GM23338 (cell line): ENCODE measurements at regions not wholly inside any gene's neighbourhood (a gene's known extent, or its start where the extent isn't known, plus 50 kb on each side); places are given as distances from the start of the nearest gene placed in this dataset.

Source experiments
- ATAC-seq: fragments of 200-7000 bp; cut with Tn5 transposase; 3 replicates; pipeline ENCODE4 v1.9.1; 2020
- DNase-seq: peaks from one replicate; pipeline ENCODE4 v3.0.0-alpha.2; 2015; ENCODE audit warnings: low spot score
- H2AFZ ChIP-seq: fragments of 200-600 bp; sonication (generic); 2 replicates; pipeline ENCODE4 v1.8.0; 2016; ENCODE audit warnings: antibody characterized with exemption, mild to moderate bottlenecking, moderate library complexity
- H3F3A ChIP-seq: fragments of 200-600 bp; sonication (generic); replicated peaks from 2 replicates; pipeline ENCODE4 v1.8.0; 2017; ENCODE audit warnings: antibody characterized with exemption, mixed run types, low read depth
- H3K27ac ChIP-seq: fragments of 200-600 bp; sonication (generic); 2 replicates; pipeline ENCODE4 v1.6.1; 2016; ENCODE audit warnings: low read depth
- H3K27me3 ChIP-seq: fragments of 200-600 bp; sonication (generic); 2 replicates; pipeline ENCODE4 v1.8.0; 2016; ENCODE audit warnings: mild to moderate bottlenecking, mixed run types, moderate library complexity; ENCODE audit not compliant: insufficient read depth
- H3K36me3 ChIP-seq: fragments of 200-600 bp; sonication (generic); 2 replicates; pipeline ENCODE4 v1.8.0; 2016; ENCODE audit warnings: mild to moderate bottlenecking; ENCODE audit not compliant: insufficient read depth
- H3K4me1 ChIP-seq: fragments of 200-600 bp; sonication (generic); 2 replicates; pipeline ENCODE4 v1.8.0; 2016; ENCODE audit warnings: mild to moderate bottlenecking, moderate library complexity; ENCODE audit not compliant: insufficient read depth
- H3K4me2 ChIP-seq: fragments of 200-600 bp; sonication (generic); 2 replicates; pipeline ENCODE4 v1.7.1; 2017; ENCODE audit warnings: mixed run types
- H3K4me3 ChIP-seq: fragments of 200-600 bp; sonication (generic); 2 replicates; pipeline ENCODE4 v1.6.1; 2016; ENCODE audit warnings: mixed run types
- H3K79me2 ChIP-seq: fragments of 200-600 bp; sonication (generic); replicated peaks from 2 replicates; pipeline ENCODE4 v1.8.0; 2017; ENCODE audit warnings: mild to moderate bottlenecking; ENCODE audit not compliant: insufficient read depth
- H3K9me2 ChIP-seq: fragments of 200-600 bp; sonication (generic); 2 replicates; pipeline ENCODE4 v1.8.0; 2017; ENCODE audit not compliant: insufficient read depth
- H4K20me1 ChIP-seq: fragments of 200-600 bp; sonication (generic); replicated peaks from 2 replicates; pipeline ENCODE4 v1.8.0; 2017; ENCODE audit warnings: mild to moderate bottlenecking; ENCODE audit not compliant: insufficient read depth
- H3K27ac Mint-ChIP-seq: 2 replicates; pipeline ENCODE4 v1.8.0; 2020; ENCODE audit warnings: inconsistent platforms, mild to moderate bottlenecking, moderate library complexity, mixed read lengths
- H3K27me3 Mint-ChIP-seq: 3 replicates; pipeline ENCODE4 v1.8.0; 2022; ENCODE audit warnings: low read depth, mild to moderate bottlenecking, moderate library complexity, mixed read lengths, inconsistent platforms; ENCODE audit not compliant: insufficient read depth, poor library complexity
- H3K36me3 Mint-ChIP-seq: 3 replicates; pipeline ENCODE4 v1.8.0; 2021; ENCODE audit warnings: low read depth, mild to moderate bottlenecking, inconsistent platforms, moderate library complexity, mixed read lengths
- H3K4me1 Mint-ChIP-seq: 3 replicates; pipeline ENCODE4 v1.8.0; 2020; ENCODE audit warnings: mild to moderate bottlenecking, inconsistent platforms, mixed read lengths
- H3K4me3 Mint-ChIP-seq: 3 replicates; pipeline ENCODE4 v1.8.0; 2021; ENCODE audit warnings: moderate library complexity, mild to moderate bottlenecking, inconsistent platforms, mixed read lengths
- H3K9me3 Mint-ChIP-seq: 3 replicates; pipeline ENCODE4 v1.8.0; 2020; ENCODE audit warnings: moderate library complexity, mild to moderate bottlenecking, inconsistent platforms, mixed read lengths
- EZH2 ChIP-seq: fragments of 200-600 bp; sonication (generic); IDR thresholded peaks from one replicate; pipeline ENCODE4 v1.8.0; 2017; ENCODE audit warnings: antibody characterized with exemption, mild to moderate bottlenecking, low read depth; ENCODE audit not compliant: unreplicated experiment
- JUNB ChIP-seq: IDR thresholded peaks from one replicate; pipeline ENCODE4 v1.6.1; 2016; ENCODE audit warnings: antibody characterized with exemption; ENCODE audit not compliant: unreplicated experiment
- POLR2AphosphoS5 ChIP-seq: IDR thresholded peaks from 2 replicates; pipeline ENCODE4 v1.6.1; 2016; ENCODE audit warnings: antibody characterized with exemption, low read depth
- STAT1 ChIP-seq: IDR thresholded peaks from one replicate; pipeline ENCODE4 v1.6.1; 2016; ENCODE audit warnings: antibody characterized with exemption; ENCODE audit not compliant: unreplicated experiment
- ZNF114 ChIP-seq: fragments of 250-450 bp; sonication (Bioruptor Pico); IDR thresholded peaks from 2 replicates; pipeline ENCODE4 v1.5.0; 2020; ENCODE audit warnings: mild to moderate bottlenecking, moderate library complexity
- ZNF331 ChIP-seq: fragments of 250-450 bp; sonication (Bioruptor Pico); IDR thresholded peaks from 2 replicates; pipeline ENCODE4 v1.5.0; 2020; ENCODE audit warnings: low read depth, mild to moderate bottlenecking, moderate library complexity
- TF ChIP-seq, protein P1 (sequence below): IDR thresholded peaks from 2 replicates; pipeline ENCODE4 v1.6.1; 2016; ENCODE audit warnings: antibody characterized with exemption
- TF ChIP-seq, protein P2 (sequence below): fragments of 250-450 bp; sonication (Bioruptor Pico); IDR thresholded peaks from 2 replicates; pipeline ENCODE4 v1.5.0; 2020; ENCODE audit warnings: mild to moderate bottlenecking, moderate library complexity
- TF ChIP-seq, protein P3 (sequence below), 2 experiments: fragments of 200-600 bp in 1 of 2; sonication (generic) in 1 of 2; conservative IDR thresholded peaks; 2 replicates each; pipeline versions ENCODE4 v1.5.1 to v1.6.1; 2016 to 2017; ENCODE audit warnings: antibody characterized with exemption in 2 of 2, low read depth in 2 of 2, mild to moderate bottlenecking in 2 of 2, moderate library complexity in 1 of 2

DNA sequence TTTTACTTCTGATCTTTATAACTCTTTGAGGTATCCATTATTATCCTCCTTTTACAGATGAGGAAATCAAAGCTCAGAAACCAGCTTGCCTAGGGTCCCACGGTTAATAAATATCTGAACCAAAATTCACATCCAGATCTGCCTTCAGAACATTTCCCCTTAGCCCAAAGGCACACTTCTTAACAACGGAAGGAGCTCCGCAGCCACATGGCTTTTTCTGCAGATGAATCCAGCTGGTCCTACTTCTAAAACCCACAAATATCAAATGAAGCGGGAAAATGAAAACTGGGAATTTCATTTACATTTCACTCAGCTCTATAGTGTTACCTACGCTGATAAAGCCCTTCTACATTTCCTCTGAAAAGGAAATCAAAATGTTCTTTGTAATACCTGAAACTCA, 357.0 kb upstream of the ID2 start (continued):
- TF ChIP-seq, protein P1, sequence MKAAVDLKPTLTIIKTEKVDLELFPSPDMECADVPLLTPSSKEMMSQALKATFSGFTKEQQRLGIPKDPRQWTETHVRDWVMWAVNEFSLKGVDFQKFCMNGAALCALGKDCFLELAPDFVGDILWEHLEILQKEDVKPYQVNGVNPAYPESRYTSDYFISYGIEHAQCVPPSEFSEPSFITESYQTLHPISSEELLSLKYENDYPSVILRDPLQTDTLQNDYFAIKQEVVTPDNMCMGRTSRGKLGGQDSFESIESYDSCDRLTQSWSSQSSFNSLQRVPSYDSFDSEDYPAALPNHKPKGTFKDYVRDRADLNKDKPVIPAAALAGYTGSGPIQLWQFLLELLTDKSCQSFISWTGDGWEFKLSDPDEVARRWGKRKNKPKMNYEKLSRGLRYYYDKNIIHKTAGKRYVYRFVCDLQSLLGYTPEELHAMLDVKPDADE = no peak
- no peak for TF ChIP-seq POLR2AphosphoS5
- TF ChIP-seq EZH2 = no peak
- TF ChIP-seq JUNB = no peak
- no peak for TF ChIP-seq ZNF331
- TF ChIP-seq, protein P2, sequence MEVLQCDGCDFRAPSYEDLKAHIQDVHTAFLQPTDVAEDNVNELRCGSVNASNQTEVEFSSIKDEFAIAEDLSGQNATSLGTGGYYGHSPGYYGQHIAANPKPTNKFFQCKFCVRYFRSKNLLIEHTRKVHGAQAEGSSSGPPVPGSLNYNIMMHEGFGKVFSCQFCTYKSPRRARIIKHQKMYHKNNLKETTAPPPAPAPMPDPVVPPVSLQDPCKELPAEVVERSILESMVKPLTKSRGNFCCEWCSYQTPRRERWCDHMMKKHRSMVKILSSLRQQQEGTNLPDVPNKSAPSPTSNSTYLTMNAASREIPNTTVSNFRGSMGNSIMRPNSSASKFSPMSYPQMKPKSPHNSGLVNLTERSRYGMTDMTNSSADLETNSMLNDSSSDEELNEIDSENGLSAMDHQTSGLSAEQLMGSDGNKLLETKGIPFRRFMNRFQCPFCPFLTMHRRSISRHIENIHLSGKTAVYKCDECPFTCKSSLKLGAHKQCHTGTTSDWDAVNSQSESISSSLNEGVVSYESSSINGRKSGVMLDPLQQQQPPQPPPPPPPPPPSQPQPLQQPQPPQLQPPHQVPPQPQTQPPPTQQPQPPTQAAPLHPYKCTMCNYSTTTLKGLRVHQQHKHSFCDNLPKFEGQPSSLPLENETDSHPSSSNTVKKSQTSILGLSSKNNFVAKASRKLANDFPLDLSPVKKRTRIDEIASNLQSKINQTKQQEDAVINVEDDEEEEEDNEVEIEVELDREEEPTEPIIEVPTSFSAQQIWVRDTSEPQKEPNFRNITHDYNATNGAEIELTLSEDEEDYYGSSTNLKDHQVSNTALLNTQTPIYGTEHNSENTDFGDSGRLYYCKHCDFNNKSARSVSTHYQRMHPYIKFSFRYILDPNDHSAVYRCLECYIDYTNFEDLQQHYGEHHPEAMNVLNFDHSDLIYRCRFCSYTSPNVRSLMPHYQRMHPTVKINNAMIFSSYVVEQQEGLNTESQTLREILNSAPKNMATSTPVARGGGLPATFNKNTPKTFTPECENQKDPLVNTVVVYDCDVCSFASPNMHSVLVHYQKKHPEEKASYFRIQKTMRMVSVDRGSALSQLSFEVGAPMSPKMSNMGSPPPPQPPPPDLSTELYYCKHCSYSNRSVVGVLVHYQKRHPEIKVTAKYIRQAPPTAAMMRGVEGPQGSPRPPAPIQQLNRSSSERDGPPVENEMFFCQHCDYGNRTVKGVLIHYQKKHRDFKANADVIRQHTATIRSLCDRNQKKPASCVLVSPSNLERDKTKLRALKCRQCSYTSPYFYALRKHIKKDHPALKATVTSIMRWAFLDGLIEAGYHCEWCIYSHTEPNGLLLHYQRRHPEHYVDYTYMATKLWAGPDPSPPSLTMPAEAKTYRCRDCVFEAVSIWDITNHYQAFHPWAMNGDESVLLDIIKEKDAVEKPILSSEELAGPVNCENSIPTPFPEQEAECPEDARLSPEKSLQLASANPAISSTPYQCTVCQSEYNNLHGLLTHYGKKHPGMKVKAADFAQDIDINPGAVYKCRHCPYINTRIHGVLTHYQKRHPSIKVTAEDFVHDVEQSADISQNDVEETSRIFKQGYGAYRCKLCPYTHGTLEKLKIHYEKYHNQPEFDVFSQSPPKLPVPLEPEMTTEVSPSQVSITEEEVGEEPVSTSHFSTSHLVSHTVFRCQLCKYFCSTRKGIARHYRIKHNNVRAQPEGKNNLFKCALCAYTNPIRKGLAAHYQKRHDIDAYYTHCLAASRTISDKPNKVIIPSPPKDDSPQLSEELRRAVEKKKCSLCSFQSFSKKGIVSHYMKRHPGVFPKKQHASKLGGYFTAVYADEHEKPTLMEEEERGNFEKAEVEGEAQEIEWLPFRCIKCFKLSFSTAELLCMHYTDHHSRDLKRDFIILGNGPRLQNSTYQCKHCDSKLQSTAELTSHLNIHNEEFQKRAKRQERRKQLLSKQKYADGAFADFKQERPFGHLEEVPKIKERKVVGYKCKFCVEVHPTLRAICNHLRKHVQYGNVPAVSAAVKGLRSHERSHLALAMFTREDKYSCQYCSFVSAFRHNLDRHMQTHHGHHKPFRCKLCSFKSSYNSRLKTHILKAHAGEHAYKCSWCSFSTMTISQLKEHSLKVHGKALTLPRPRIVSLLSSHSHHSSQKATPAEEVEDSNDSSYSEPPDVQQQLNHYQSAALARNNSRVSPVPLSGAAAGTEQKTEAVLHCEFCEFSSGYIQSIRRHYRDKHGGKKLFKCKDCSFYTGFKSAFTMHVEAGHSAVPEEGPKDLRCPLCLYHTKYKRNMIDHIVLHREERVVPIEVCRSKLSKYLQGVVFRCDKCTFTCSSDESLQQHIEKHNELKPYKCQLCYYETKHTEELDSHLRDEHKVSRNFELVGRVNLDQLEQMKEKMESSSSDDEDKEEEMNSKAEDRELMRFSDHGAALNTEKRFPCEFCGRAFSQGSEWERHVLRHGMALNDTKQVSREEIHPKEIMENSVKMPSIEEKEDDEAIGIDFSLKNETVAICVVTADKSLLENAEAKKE (CRISPR knock-in tag) = no peak
- TF ChIP-seq ZNF114 (CRISPR knock-in tag) = no peak

DNA sequence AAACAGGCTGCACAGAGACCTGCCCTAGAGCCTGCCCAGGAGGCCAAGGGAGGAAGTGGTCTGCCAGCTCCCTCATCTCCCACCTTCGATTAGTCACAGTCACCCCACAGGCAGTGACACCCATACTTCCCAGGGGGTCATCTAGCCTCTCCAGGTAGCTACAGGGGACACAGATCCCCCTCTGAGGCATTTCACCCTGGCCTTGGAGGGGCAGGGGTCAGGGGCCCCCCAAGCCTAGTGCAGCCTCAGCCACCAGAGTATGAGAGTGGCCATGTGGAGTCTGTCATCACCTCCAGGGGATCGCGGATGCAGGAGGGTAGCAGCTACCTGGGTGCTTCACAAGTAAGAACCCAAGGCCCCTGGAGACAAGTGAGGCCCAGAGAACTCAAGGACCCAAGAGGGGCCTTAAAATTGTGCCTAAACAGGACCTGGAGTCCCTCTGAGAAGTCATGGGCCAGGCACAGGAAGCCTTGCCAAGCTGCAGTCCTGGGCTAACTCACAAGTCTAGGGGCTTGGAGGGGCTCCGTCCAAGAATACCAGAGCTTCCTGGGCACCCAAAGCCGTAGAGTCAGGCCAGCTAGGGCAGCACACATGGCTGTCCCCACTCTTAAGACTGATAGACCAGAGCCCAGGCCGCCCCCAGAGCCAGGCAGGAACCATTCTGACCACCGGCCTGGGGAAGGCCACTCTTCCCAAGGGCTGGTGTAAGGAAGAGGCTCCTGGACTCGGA, 354.3 kb upstream of the ID2 start:
- peaks cover 21% of the 10 kb centered on the region for H3K4me1 Mint-ChIP-seq
- no peak overlapping the region for H2AFZ ChIP-seq
- no peaks in the 10 kb centered on the region for H3K36me3 ChIP-seq
- 0 out of 2 replicates have a peak, but pooled peaks cover 9% of the 10 kb centered on the region for H3K4me1 ChIP-seq
- H3K27me3 Mint-ChIP-seq = peaks cover 1% of the 10 kb centered on the region
- H3K4me3 Mint-ChIP-seq = no peak overlapping the region
- no peak for DNase-seq
- no peak overlapping the region for H3K4me2 ChIP-seq
- no peaks in the 10 kb centered on the region for H3K9me3 Mint-ChIP-seq
- no peak for ATAC-seq
- H3F3A ChIP-seq = no peaks in the 10 kb centered on the region
- H3K4me3 ChIP-seq = no peak overlapping the region
- no peak overlapping the region for H3K27ac ChIP-seq
- TF ChIP-seq STAT1 (no peak), ZNF114 (CRISPR knock-in tag) (no peak), POLR2AphosphoS5 (no peak)
- TF ChIP-seq, protein P3, sequence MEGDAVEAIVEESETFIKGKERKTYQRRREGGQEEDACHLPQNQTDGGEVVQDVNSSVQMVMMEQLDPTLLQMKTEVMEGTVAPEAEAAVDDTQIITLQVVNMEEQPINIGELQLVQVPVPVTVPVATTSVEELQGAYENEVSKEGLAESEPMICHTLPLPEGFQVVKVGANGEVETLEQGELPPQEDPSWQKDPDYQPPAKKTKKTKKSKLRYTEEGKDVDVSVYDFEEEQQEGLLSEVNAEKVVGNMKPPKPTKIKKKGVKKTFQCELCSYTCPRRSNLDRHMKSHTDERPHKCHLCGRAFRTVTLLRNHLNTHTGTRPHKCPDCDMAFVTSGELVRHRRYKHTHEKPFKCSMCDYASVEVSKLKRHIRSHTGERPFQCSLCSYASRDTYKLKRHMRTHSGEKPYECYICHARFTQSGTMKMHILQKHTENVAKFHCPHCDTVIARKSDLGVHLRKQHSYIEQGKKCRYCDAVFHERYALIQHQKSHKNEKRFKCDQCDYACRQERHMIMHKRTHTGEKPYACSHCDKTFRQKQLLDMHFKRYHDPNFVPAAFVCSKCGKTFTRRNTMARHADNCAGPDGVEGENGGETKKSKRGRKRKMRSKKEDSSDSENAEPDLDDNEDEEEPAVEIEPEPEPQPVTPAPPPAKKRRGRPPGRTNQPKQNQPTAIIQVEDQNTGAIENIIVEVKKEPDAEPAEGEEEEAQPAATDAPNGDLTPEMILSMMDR (conservative IDR thresholded peaks at IDR 0.05; ENCODE audit: low read depth in 2 of 2) = no peak
- TF ChIP-seq, protein P1 = no peak
- H4K20me1 ChIP-seq = no peaks in the 10 kb centered on the region
- no peaks in the 10 kb centered on the region for H3K79me2 ChIP-seq
- H3K27me3 ChIP-seq = no peaks in the 10 kb centered on the region
- no peaks in the 10 kb centered on the region for H3K36me3 Mint-ChIP-seq
- 0 out of 2 replicates have a peak, but pooled peaks cover 8% of the 10 kb centered on the region for H3K9me2 ChIP-seq
- H3K27ac Mint-ChIP-seq = no peak overlapping the region
